GM12878 (cell line): ENCODE measurements at regions not wholly inside any gene's neighbourhood (a gene's known extent, or its start where the extent isn't known, plus 50 kb on each side); places are given as distances from the start of the nearest gene placed in this dataset.

Experiments
- ATAC-seq: fragments of 200-7000 bp; cut with Tn5 transposase; 3 replicates; pipeline ENCODE4 v1.9.1; 2020; ENCODE audit warnings: mild to moderate bottlenecking, moderate library complexity
- BruUV-seq: library from RNA; stranded (reverse); fragments of 400-500 nt; replicated peaks from 2 replicates; lab custom pipeline; 2021; lab: Mats Ljungman, UMichigan
- CTCF ChIA-PET: fragments of 300-600 bp; sonication (Branson Sonifier 250); formaldehyde crosslinking; extraction: SDS; loops from one replicate; lab custom pipeline; 2021; ENCODE audit warnings: inconsistent platforms; lab: Yijun Ruan, JAX
- POLR2A ChIA-PET: fragments of 350-600 bp; formaldehyde crosslinking; extraction: SDS; loops from one replicate; lab custom pipeline; 2021; ENCODE audit warnings: inconsistent platforms; lab: Charles Lee
- RAD21 ChIA-PET: fragments of 300-600 bp; sonication (Branson Sonifier 250); formaldehyde crosslinking; loops from one replicate; lab custom pipeline; 2023; ENCODE audit warnings: antibody characterized with exemption; ENCODE audit not compliant: unreplicated experiment; lab: Charles Lee
- SMC1A ChIA-PET: fragments of 300-600 bp; sonication (Branson Sonifier 250); formaldehyde crosslinking; loops from one replicate; lab custom pipeline; 2023; ENCODE audit not compliant: unreplicated experiment, uncharacterized antibody; lab: Charles Lee
- DNase-seq: peaks from one replicate; pipeline ENCODE4 v3.0.0-alpha.2; 2011; ENCODE audit warnings: low read depth, low spot score
- FAIRE-seq: peaks from 3 replicates; lab custom pipeline; 2011; peaks lifted over from hg19 to GRCh38; lab: Jason Lieb, UNC
- H2AFZ ChIP-seq: 2 replicates; pipeline ENCODE4 v1.6.0; 2011; ENCODE audit warnings: low read depth, low read length, control low read depth; ENCODE audit not compliant: control insufficient read depth
- H3K27ac ChIP-seq: 2 replicates; pipeline ENCODE4 v1.5.1; 2011; ENCODE audit warnings: control low read depth; ENCODE audit not compliant: control insufficient read depth, insufficient read depth
- H3K27me3 ChIP-seq, 2 experiments: replicated peaks in 1 of 2; 2 replicates each; pipeline versions ENCODE4 v1.6.0 to v1.6.1; 2011; ENCODE audit warnings: low read length in 1 of 2; ENCODE audit not compliant: control insufficient read depth in 2 of 2, insufficient read depth in 2 of 2
- H3K36me3 ChIP-seq, 2 experiments: 2 replicates each; pipeline ENCODE4 v1.5.1; 2011; ENCODE audit warnings: low read length in 1 of 2; ENCODE audit not compliant: control insufficient read depth in 2 of 2, insufficient read depth in 2 of 2
- H3K4me1 ChIP-seq: 2 replicates; pipeline ENCODE4 v1.6.1; 2011; ENCODE audit warnings: mild to moderate bottlenecking, low read length, moderate library complexity, mixed read lengths; ENCODE audit not compliant: control insufficient read depth, insufficient read depth
- H3K4me2 ChIP-seq: 2 replicates; pipeline ENCODE4 v1.6.0; 2011; ENCODE audit warnings: control low read depth; ENCODE audit not compliant: control insufficient read depth, insufficient read depth
- H3K4me3 ChIP-seq: fragments of 200-600 bp; sonication (generic); 2 replicates; pipeline ENCODE4 v1.5.1; 2016
- H3K79me2 ChIP-seq: 2 replicates; pipeline ENCODE4 v1.6.0; 2011; ENCODE audit warnings: low read length; ENCODE audit not compliant: control insufficient read depth, insufficient read depth
- H3K9ac ChIP-seq: 2 replicates; pipeline ENCODE4 v1.8.0; 2011; ENCODE audit warnings: low read length, control low read depth, mixed read lengths; ENCODE audit not compliant: control insufficient read depth, insufficient read depth
- H3K9me3 ChIP-seq: replicated peaks from 3 replicates; pipeline ENCODE4 v1.5.1; 2011; ENCODE audit warnings: mild to moderate bottlenecking, low read length; ENCODE audit not compliant: control insufficient read depth, insufficient read depth
- H4K20me1 ChIP-seq: 2 replicates; pipeline ENCODE4 v1.6.0; 2011; ENCODE audit not compliant: control insufficient read depth, insufficient read depth
- BCLAF1 ChIP-seq: fragments of 450-650 bp; IDR thresholded peaks from 2 replicates; pipeline ENCODE4 v1.6.1; 2017; ENCODE audit warnings: antibody characterized with exemption, mild to moderate bottlenecking, moderate library complexity
- ESRRA ChIP-seq: IDR thresholded peaks from 2 replicates; pipeline ENCODE4 v1.6.1; 2012; ENCODE audit warnings: mild to moderate bottlenecking, low read length, improper control_type of control experiment
- MEF2B ChIP-seq: fragments of 450-650 bp; IDR thresholded peaks from 2 replicates; pipeline ENCODE4 v1.6.1; 2018; ENCODE audit warnings: mild to moderate bottlenecking, moderate library complexity; ENCODE audit not compliant: partially characterized antibody, poor library complexity, severe bottlenecking
- RB1 ChIP-seq: fragments of 450-650 bp; formaldehyde crosslinking; IDR thresholded peaks from 2 replicates; pipeline ENCODE4 v1.6.1; 2017; ENCODE audit warnings: mild to moderate bottlenecking, borderline replicate concordance
- SMAD5 ChIP-seq: IDR thresholded peaks from 2 replicates; pipeline ENCODE4 v1.6.1; 2016; ENCODE audit warnings: antibody characterized with exemption, low read depth
- SMARCA5 ChIP-seq: fragments of 450-650 bp; IDR thresholded peaks from 2 replicates; pipeline ENCODE4 v1.6.1; 2017; ENCODE audit warnings: mild to moderate bottlenecking
- SMC3 ChIP-seq: IDR thresholded peaks from 2 replicates; pipeline ENCODE4 v1.6.1; 2011; ENCODE audit warnings: low read length, improper control_type of control experiment, borderline replicate concordance
- TBL1XR1 ChIP-seq: IDR thresholded peaks from 2 replicates; pipeline ENCODE4 v1.6.1; 2012; ENCODE audit warnings: low read depth, low read length, improper control_type of control experiment
- WRNIP1 ChIP-seq: IDR thresholded peaks from 2 replicates; pipeline ENCODE4 v1.6.1; 2011; ENCODE audit warnings: low read depth, low read length, improper control_type of control experiment, borderline replicate concordance
- in situ Hi-C: fragments of 300-500 bp; cut with MboI; formaldehyde crosslinking; loops from 9 replicates; pipeline ENCODE4 v1.14.3; 2018; ENCODE audit warnings: mixed read lengths
- intact Hi-C: fragments of 100-400 bp; cut with micrococcal nuclease; formaldehyde crosslinking; loops from one replicate; pipeline ENCODE4 v1.14.2; 2022; ENCODE audit not compliant: unreplicated experiment

- BruUV-seq, result no TSS peak
- no peak overlapping the region for H3K4me2 ChIP-seq
- no peak overlapping the region for H3K27ac ChIP-seq
- H2AFZ ChIP-seq, result no peak overlapping the region
- in situ Hi-C loops (no loop called here), intact Hi-C loops (no loop called here)
- H3K79me2 ChIP-seq, result no peaks in the 10 kb centered on the region
- POLR2A ChIA-PET, result no interaction called here
- H3K4me1 ChIP-seq, result no peaks in the 10 kb centered on the region
- CTCF ChIA-PET, result interaction anchor here (0.9 to 1.2 kb wide), 2 partner anchors 12 to 13 kb away, joined by 3 read pairs; no protein-coding TSS in a partner anchor
- RAD21 ChIA-PET, result no interaction called here
- H3K27me3 ChIP-seq, result peaks cover 0 to 4% of the 10 kb centered on the region in 2 experiments; a peak in 2 of 4 replicates
- SMC1A ChIA-PET, result interaction anchor here (1.2 kb wide), 1 partner anchor 14 kb away, joined by 4 read pairs; no protein-coding TSS in a partner anchor
- no peak overlapping the region for H3K9ac ChIP-seq
- H3K9me3 ChIP-seq, result no peaks in the 10 kb centered on the region
- H3K36me3 ChIP-seq, result no peaks in the 10 kb centered on the region
- TF ChIP-seq ESRRA, result no peak
- no peak for TF ChIP-seq TBL1XR1
- TF ChIP-seq WRNIP1, result no peak
- TF ChIP-seq SMARCA5, result no peak
- no peak for TF ChIP-seq MEF2B
- no peak for TF ChIP-seq RB1
- TF ChIP-seq SMC3, result no peak
- TF ChIP-seq BCLAF1, result no peak
- no peak for TF ChIP-seq SMAD5
- no peaks in the 10 kb centered on the region for H4K20me1 ChIP-seq
- FAIRE-seq (no peak), ATAC-seq (no peak), DNase-seq (no peak)
- no peak overlapping the region for H3K4me3 ChIP-seq
Measured at GRCh38 chr1:38223391-38223790, 176.8 kb upstream of the POU3F1 start.
